ENCODE measurements at regions not wholly inside any gene's neighbourhood (a gene's known extent, or its start where the extent isn't known, plus 50 kb on each side); places are given as distances from the start of the nearest gene placed in this dataset.

DNA sequence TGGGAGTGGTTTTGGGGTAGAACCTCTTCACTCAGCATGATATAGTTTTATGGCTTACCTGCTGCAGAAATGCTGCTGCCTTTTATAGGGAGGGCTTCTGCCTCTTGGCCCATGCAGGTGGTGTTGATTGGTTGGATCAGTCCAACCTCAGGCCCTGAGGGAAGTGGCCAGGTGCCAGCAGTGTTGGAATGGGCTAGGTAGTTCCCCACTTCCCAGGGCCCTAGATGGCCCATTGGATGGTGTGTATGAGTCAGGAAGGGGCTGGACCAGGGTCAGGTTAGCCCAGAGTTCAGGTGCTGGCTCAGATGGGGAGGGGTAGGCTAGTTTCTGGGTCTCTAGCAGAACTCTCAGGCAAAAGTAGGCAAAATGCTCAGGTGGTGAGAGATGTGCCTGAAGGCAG lies 455.5 kb downstream of the CCSER2 start:
- intact Hi-C loops (cut with micrococcal nuclease) = no loop called here
- H3K4me3 ChIP-seq (ENCODE audit: low read length in 2 of 2) = no peak overlapping the region
- POLR2A ChIA-PET (ENCODE audit: partially characterized antibody) = no interaction called here
- H3K36me3 Mint-ChIP-seq = no peaks in the 10 kb centered on the region
- peaks cover 2% of the 10 kb centered on the region in 2 donors for H3K27me3 Mint-ChIP-seq
- no peaks in the 10 kb centered on the region for H3K36me3 ChIP-seq (ENCODE audit: insufficient read depth, low read length)
- no peak overlapping the region for H3K27ac Mint-ChIP-seq
- H3K4me3 Mint-ChIP-seq = no peak overlapping the region
- no peaks in the 10 kb centered on the region for H3K27me3 ChIP-seq (ENCODE audit: insufficient read depth, low read length)
- H3K27ac ChIP-seq (ENCODE audit: low read depth, low read length) = no peak overlapping the region
- CTCF ChIA-PET (ENCODE audit: partially characterized antibody) = no interaction called here
- H3K4me1 ChIP-seq (ENCODE audit: insufficient read depth, low read length) = no peaks in the 10 kb centered on the region
- H3K9me3 Mint-ChIP-seq = peaks cover 0 to 5% (median 0%) of the 10 kb centered on the region in 8 donors
- no peaks in the 10 kb centered on the region for H3K9me3 ChIP-seq (ENCODE audit: control insufficient read depth in 1 of 2, low read length in 2 of 2)
- H3K4me1 Mint-ChIP-seq = no peaks in the 10 kb centered on the region
- DNase-seq = no peak

DNA sequence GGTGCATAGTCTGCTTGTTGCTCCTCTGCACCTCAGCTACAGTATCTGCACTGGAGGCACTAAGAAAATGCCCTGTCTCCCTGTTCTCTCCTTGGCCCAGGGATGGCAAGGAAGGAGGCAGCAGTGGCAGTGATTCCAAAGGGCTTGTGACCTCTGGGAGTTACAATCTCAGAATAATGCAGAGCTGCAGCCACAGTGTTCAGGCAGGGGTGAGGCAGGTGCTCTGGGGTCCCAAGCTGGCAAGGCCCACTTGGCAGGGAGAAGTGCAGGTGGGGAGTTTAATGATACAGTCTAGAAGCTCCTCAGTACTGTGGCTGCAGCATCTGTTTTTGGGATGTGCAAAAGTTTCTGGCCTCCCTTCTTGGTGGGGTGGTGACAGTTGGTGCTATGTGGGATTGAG lies 456.4 kb downstream of the CCSER2 start:
- H3K36me3 Mint-ChIP-seq = no peaks in the 10 kb centered on the region
- ChIA-PET POLR2A (ENCODE audit: partially characterized antibody) (no interaction called here), CTCF (ENCODE audit: partially characterized antibody) (no interaction called here)
- no peaks in the 10 kb centered on the region for H3K36me3 ChIP-seq (ENCODE audit: insufficient read depth, low read length)
- no peak overlapping the region for H3K27ac ChIP-seq (ENCODE audit: low read depth, low read length)
- H3K4me1 Mint-ChIP-seq = no peaks in the 10 kb centered on the region
- peaks cover 2% of the 10 kb centered on the region in 2 donors for H3K27me3 Mint-ChIP-seq
- intact Hi-C loops (cut with micrococcal nuclease) = no loop called here
- no peaks in the 10 kb centered on the region for H3K9me3 ChIP-seq (ENCODE audit: control insufficient read depth in 1 of 2, low read length in 2 of 2)
- no peaks in the 10 kb centered on the region for H3K4me1 ChIP-seq (ENCODE audit: insufficient read depth, low read length)
- no peak overlapping the region for H3K27ac Mint-ChIP-seq
- no peak overlapping the region for H3K4me3 Mint-ChIP-seq
- no peak for DNase-seq
- H3K4me3 ChIP-seq (ENCODE audit: low read length in 2 of 2) = no peak overlapping the region
- no peaks in the 10 kb centered on the region for H3K27me3 ChIP-seq (ENCODE audit: insufficient read depth, low read length)
- peaks cover 0 to 5% (median 0%) of the 10 kb centered on the region in 8 donors for H3K9me3 Mint-ChIP-seq

DNA sequence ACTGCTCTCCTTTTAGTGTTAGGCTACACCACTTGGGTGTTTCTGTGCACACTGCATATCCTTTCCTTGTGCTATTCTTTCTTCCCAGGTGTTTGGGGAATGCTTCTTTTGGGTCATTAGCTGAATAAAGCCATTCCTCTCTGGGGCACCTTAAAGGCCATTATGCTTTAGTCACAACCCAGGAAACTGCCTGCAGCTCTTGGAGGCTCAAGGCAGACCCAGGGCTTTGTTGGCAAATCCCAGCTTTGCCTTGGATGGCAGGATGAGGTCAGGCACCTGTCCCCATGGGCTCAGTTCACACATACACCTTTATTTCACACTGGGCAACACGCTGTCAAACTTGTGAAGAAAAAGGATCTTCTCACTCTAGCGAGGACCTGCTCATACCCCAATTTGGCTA lies 460.6 kb downstream of the CCSER2 start:
- H3K9me3 Mint-ChIP-seq = peaks cover 0 to 2% (median 0%) of the 10 kb centered on the region in 8 donors
- H3K9me3 ChIP-seq (ENCODE audit: control insufficient read depth in 1 of 2, low read length in 2 of 2) = no peaks in the 10 kb centered on the region
- no peak overlapping the region for H3K4me3 ChIP-seq (ENCODE audit: low read length in 2 of 2)
- ChIA-PET POLR2A (ENCODE audit: partially characterized antibody) (no interaction called here), CTCF (ENCODE audit: partially characterized antibody) (no interaction called here)
- H3K27ac Mint-ChIP-seq = no peak overlapping the region
- no peaks in the 10 kb centered on the region for H3K27me3 ChIP-seq (ENCODE audit: insufficient read depth, low read length)
- no peaks in the 10 kb centered on the region for H3K4me1 ChIP-seq (ENCODE audit: insufficient read depth, low read length)
- H3K4me1 Mint-ChIP-seq = no peaks in the 10 kb centered on the region
- no peaks in the 10 kb centered on the region for H3K36me3 ChIP-seq (ENCODE audit: insufficient read depth, low read length)
- H3K27me3 Mint-ChIP-seq = peaks cover 0 to 2% of the 10 kb centered on the region in 2 donors
- H3K4me3 Mint-ChIP-seq = no peak overlapping the region
- no peak for DNase-seq
- H3K27ac ChIP-seq (ENCODE audit: low read depth, low read length) = no peak overlapping the region
- intact Hi-C loops (cut with micrococcal nuclease) = no loop called here
- no peaks in the 10 kb centered on the region for H3K36me3 Mint-ChIP-seq

DNA sequence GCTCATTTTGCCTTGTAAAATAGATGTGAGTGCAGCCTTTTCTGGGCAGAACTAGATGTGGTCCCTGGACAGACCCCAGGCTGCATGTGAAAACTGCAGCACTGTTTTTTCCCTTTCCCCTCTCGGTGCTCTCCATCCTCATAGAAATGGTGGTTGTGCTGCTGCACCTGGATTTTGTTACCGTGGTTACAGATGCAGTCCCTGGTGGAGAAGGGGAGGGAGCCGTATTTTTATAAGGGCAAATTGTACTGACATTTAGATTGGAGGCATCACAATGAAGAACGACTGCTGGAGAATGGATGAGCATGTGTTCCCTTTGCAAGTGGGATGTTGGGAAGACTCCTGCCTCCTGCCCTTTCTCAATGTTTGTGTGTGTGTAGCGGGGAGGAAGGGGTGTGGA lies 469.9 kb downstream of the CCSER2 start:
- no peak overlapping the region for H3K27ac Mint-ChIP-seq
- ChIA-PET POLR2A (ENCODE audit: partially characterized antibody) (no interaction called here), CTCF (ENCODE audit: partially characterized antibody) (no interaction called here)
- Histone ChIP-seq H3K4me3 (ENCODE audit: low read length in 2 of 2) (no peak overlapping the region), H3K27ac (ENCODE audit: low read depth, low read length) (no peak overlapping the region), H3K4me1 (ENCODE audit: insufficient read depth, low read length) (no peaks in the 10 kb centered on the region), H3K27me3 (ENCODE audit: insufficient read depth, low read length) (no peaks in the 10 kb centered on the region), H3K9me3 (ENCODE audit: control insufficient read depth in 1 of 2, low read length in 2 of 2) (no peaks in the 10 kb centered on the region), H3K36me3 (ENCODE audit: insufficient read depth, low read length) (no peaks in the 10 kb centered on the region)
- no peak overlapping the region for H3K4me3 Mint-ChIP-seq
- H3K4me1 Mint-ChIP-seq = no peaks in the 10 kb centered on the region
- H3K9me3 Mint-ChIP-seq = peaks cover 0 to 2% (median 0%) of the 10 kb centered on the region in 8 donors
- no peak for DNase-seq
- no peaks in the 10 kb centered on the region for H3K36me3 Mint-ChIP-seq
- H3K27me3 Mint-ChIP-seq = peaks cover 2% of the 10 kb centered on the region in 2 donors
- intact Hi-C loops (cut with micrococcal nuclease) = no loop called here

DNA sequence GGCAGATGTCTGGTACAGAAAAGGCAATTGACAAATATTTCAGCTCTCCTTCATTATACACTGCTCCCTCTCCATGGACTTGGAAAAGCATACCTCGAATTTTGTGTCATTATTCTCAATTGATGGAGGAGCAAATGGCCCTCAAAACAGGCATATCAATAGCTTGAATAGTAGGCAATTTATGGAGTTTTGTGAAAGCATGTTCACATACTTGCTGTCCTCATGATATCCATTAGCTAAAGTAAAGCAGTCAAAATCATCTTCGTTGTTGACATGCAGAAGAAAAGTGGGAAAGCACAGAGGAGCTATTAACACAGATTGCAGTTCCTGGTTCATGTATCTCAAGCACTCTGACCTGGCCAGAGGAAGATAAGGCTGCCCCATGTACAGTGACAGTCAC lies 472.8 kb downstream of the CCSER2 start:
- H3K4me1 Mint-ChIP-seq = no peaks in the 10 kb centered on the region
- Histone ChIP-seq H3K4me3 (ENCODE audit: low read length in 2 of 2) (no peak overlapping the region), H3K9me3 (ENCODE audit: control insufficient read depth in 1 of 2, low read length in 2 of 2) (no peaks in the 10 kb centered on the region), H3K27ac (ENCODE audit: low read depth, low read length) (no peak overlapping the region), H3K27me3 (ENCODE audit: insufficient read depth, low read length) (no peaks in the 10 kb centered on the region), H3K36me3 (ENCODE audit: insufficient read depth, low read length) (no peaks in the 10 kb centered on the region), H3K4me1 (ENCODE audit: insufficient read depth, low read length) (no peaks in the 10 kb centered on the region)
- peaks cover 2% of the 10 kb centered on the region in 2 donors for H3K27me3 Mint-ChIP-seq
- POLR2A ChIA-PET (ENCODE audit: partially characterized antibody) = no interaction called here
- intact Hi-C loops (cut with micrococcal nuclease) = no loop called here
- H3K4me3 Mint-ChIP-seq = no peak overlapping the region
- CTCF ChIA-PET (ENCODE audit: partially characterized antibody) = no interaction called here
- no peaks in the 10 kb centered on the region for H3K36me3 Mint-ChIP-seq
- H3K9me3 Mint-ChIP-seq = peaks cover 0 to 2% (median 0%) of the 10 kb centered on the region in 8 donors
- DNase-seq = no peak
- no peak overlapping the region for H3K27ac Mint-ChIP-seq

DNA sequence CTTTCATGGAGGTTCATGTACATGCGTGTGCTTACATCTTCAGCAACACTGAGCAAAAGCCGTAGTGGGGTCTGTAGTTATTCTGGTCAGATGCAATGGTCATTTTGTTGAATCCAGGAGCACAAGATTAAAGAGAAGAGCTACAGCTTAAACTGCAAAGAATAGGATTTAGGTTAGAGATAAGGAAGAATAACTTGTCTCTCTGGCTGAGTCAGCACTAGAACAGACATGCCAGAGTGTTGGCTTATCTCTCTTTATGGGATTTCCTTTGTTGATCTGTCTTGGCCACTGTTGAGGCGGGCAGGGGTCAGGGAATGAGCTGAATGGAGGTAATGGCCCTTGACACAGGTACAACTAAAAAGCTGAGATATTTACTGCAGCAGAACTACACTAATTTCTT lies 473.5 kb downstream of the CCSER2 start:
- DNase-seq = no peak
- Histone ChIP-seq H3K27me3 (ENCODE audit: insufficient read depth, low read length) (no peaks in the 10 kb centered on the region), H3K27ac (ENCODE audit: low read depth, low read length) (no peak overlapping the region), H3K9me3 (ENCODE audit: control insufficient read depth in 1 of 2, low read length in 2 of 2) (no peaks in the 10 kb centered on the region), H3K36me3 (ENCODE audit: insufficient read depth, low read length) (no peaks in the 10 kb centered on the region), H3K4me1 (ENCODE audit: insufficient read depth, low read length) (no peaks in the 10 kb centered on the region), H3K4me3 (ENCODE audit: low read length in 2 of 2) (no peak overlapping the region)
- Mint-ChIP-seq H3K27me3 (peaks cover 2% of the 10 kb centered on the region in 2 donors), H3K27ac (no peak overlapping the region), H3K4me1 (no peaks in the 10 kb centered on the region), H3K36me3 (no peaks in the 10 kb centered on the region), H3K4me3 (no peak overlapping the region), H3K9me3 (peaks cover 0 to 4% (median 0%) of the 10 kb centered on the region in 8 donors)
- intact Hi-C loops (cut with micrococcal nuclease) = no loop called here
- POLR2A ChIA-PET (ENCODE audit: partially characterized antibody) = no interaction called here
- CTCF ChIA-PET (ENCODE audit: partially characterized antibody) = no interaction called here

DNA sequence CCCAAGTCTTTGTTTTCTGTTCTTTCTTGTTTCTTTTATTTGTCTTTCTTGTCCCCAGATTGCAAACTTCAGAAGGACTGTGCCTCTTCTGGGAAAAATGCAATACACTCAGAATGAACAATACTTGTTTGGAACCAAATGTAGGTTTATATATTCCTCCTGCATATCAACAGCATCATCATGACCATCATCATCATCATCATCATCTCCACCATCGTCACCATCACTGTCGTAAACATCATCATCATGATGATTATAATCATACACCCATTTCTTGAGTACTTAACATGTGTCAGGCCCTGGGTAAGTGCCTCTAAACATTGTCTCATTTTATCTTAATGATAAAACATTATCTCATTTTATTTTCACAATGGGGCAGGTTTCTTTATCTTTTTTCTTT lies 476.8 kb downstream of the CCSER2 start:
- Histone ChIP-seq H3K36me3 (ENCODE audit: insufficient read depth, low read length) (no peaks in the 10 kb centered on the region), H3K4me3 (ENCODE audit: low read length in 2 of 2) (no peak overlapping the region), H3K4me1 (ENCODE audit: insufficient read depth, low read length) (no peaks in the 10 kb centered on the region), H3K27ac (ENCODE audit: low read depth, low read length) (no peak overlapping the region), H3K27me3 (ENCODE audit: insufficient read depth, low read length) (no peaks in the 10 kb centered on the region), H3K9me3 (ENCODE audit: control insufficient read depth in 1 of 2, low read length in 2 of 2) (no peaks in the 10 kb centered on the region)
- Mint-ChIP-seq H3K9me3 (peaks cover 0 to 4% (median 0%) of the 10 kb centered on the region in 8 donors), H3K36me3 (no peaks in the 10 kb centered on the region), H3K27me3 (peaks cover 0 to 2% of the 10 kb centered on the region in 2 donors), H3K4me3 (no peak overlapping the region), H3K4me1 (no peaks in the 10 kb centered on the region), H3K27ac (no peak overlapping the region)
- DNase-seq = no peak
- ChIA-PET CTCF (ENCODE audit: partially characterized antibody) (no interaction called here), POLR2A (ENCODE audit: partially characterized antibody) (no interaction called here)
- intact Hi-C loops (cut with micrococcal nuclease) = no loop called here

DNA sequence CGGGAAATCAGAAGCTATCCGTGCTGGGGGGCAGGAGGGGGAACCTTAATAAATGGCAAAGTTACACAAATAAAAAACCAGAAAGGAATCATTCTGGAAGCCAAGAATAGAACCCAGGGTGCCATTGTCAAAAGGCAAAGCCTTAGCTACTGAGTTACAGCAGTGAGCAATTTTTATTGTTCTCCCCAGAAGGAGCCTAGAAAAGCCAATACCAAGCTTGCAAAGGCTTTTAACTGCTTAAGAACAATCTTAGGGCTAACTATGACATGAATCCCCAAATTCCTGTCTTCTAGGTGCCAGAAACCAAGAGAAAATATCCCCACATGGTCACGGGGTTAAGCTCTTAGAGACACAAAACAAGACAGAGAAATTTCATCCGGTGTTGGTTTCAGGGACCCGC lies 482.7 kb downstream of the CCSER2 start:
- POLR2A ChIA-PET (ENCODE audit: partially characterized antibody) = no interaction called here
- H3K4me3 Mint-ChIP-seq = no peak overlapping the region
- no peak overlapping the region for H3K27ac ChIP-seq (ENCODE audit: low read depth, low read length)
- H3K9me3 ChIP-seq (ENCODE audit: control insufficient read depth in 1 of 2, low read length in 2 of 2) = no peaks in the 10 kb centered on the region
- H3K4me1 ChIP-seq (ENCODE audit: insufficient read depth, low read length) = no peaks in the 10 kb centered on the region
- peaks cover 0 to 4% (median 0%) of the 10 kb centered on the region in 8 donors for H3K9me3 Mint-ChIP-seq
- peaks cover 0 to 3% of the 10 kb centered on the region in 2 donors for H3K27me3 Mint-ChIP-seq
- H3K27me3 ChIP-seq (ENCODE audit: insufficient read depth, low read length) = no peaks in the 10 kb centered on the region
- CTCF ChIA-PET (ENCODE audit: partially characterized antibody) = no interaction called here
- no peak overlapping the region for H3K27ac Mint-ChIP-seq
- H3K36me3 Mint-ChIP-seq = no peaks in the 10 kb centered on the region
- H3K4me3 ChIP-seq (ENCODE audit: low read length in 2 of 2) = no peak overlapping the region
- H3K36me3 ChIP-seq (ENCODE audit: insufficient read depth, low read length) = no peaks in the 10 kb centered on the region
- DNase-seq = no peak
- H3K4me1 Mint-ChIP-seq = no peaks in the 10 kb centered on the region
- intact Hi-C loops (cut with micrococcal nuclease) = no loop called here

All from CD4-positive, alpha-beta memory T cell (primary cell).